HL-60/S4 (cell line): ENCODE measurements at regions not wholly inside any gene's neighbourhood (a gene's known extent, or its start where the extent isn't known, plus 50 kb on each side); places are given as distances from the start of the nearest gene placed in this dataset.

Experiments used
- in situ Hi-C: fragments of 300-500 bp; cut with MboI; formaldehyde crosslinking; loops from 2 replicates; pipeline ENCODE4 v1.14.3; 2022; ENCODE audit warnings: low sequenced_read_pairs

DNA sequence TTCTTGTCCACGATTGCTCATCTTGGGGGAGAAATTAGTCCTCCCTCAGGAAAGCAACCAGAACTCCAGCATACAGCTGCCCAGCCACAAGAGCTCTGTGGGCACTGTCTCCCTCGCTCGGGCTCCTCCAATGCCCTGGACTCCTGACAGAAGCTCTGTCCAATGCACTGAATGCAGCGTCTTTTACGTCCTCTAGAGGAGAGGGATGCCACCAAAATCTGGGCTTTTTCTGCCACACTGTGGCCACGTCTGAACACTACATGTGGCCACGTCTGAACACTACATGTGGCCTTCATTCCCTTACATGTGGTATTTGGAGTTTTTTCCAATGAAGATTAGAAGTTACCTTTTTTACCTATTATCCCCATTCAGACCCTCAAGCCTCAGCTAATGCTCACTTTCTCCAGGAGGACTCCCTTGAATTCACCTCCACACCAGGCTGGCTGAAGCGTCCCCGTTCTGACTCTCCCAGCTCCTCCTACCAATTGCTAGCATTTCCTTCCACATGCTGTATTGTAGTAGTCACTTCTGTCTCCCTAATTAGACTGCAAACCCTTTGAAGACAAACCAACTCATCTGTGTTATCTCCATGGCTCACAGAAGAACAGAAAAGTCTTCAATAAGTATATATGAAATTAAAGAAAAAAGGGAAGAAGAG is 134.3 kb upstream of the PDE1C start:
- in situ Hi-C loops: loop anchor here (10.0 kb wide), 1 partner anchor 460 kb away; no protein-coding TSS in a partner anchor

DNA sequence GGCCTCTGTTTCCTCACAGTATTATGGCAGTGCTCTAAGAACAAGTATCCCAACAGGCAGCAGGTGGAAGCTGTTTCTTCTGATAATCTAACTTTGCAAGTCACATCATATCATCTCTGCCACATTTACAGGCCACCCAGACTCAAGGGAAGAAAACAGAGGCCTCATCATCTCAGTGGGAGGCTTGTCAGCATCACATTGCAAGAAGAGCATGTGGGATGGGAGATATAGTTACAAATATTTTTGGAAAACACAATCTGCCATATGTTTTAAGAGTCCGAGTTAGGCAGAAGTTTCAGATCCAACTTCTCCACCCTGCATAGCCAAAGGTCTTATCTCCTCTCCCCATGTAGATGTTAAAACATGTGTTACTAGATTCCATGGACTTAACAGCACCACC is 130.4 kb upstream of the PDE1C start:
- in situ Hi-C loops: loop anchor here (10.0 kb wide), 1 partner anchor 456 kb away; no protein-coding TSS in a partner anchor

DNA sequence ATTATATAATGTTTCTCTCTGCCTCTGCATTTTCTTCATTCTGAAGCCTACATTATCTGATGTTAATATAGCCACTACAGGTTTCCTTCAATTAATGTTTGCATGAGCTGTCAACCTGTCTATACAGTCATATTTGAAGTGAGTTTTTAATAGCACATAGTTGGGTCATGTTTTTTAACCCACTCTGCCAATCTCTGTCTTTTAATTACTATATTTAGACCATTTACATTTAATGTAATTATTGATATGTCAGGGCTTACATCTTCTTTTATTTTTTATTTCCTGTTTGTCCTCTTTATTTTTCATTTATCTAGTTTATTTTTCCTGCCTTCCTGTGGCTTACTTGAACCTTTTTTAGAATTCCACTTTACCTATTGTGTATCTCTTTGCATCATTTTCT is 124.3 kb upstream of the PDE1C start:
- in situ Hi-C loops: no loop called here

DNA sequence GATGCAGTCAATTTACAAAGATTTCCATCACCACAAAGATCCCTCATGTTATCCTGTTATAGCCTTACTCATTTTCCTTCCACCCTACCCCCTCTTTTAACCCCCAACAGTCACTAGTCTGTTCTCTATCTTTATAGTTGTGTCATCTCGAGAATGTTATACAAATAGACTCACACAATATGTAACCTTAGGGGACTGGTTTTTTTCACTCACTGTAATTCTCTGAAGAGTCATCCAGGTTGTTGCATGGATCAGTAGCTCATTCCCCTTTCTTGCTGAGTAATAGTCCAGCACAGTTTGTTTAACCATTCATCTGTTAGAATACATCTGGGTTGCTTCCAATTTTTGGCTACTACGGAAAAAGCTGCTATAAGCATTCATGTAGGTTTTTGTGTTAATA is 121.1 kb upstream of the PDE1C start:
- in situ Hi-C loops: no loop called here

DNA sequence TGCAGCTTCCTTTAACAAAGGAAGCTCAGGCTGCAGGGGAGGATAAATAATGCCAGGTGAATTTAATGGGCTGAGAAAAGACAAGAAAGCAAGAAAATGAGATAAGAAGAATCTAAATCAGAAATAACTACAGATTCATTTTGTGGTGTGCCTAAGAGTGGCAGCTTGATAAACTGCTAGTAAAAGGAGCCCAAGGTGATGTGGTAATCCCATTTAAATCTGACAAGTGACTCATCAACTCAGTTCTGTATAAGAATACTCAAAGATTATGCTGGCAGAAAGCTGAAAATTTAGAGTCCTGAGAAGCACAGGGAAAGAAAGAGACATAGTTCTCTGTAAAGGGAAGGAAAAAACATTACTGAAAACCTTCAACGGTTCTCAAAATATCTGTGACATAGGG is 109.4 kb upstream of the PDE1C start:
- in situ Hi-C loops: no loop called here

DNA sequence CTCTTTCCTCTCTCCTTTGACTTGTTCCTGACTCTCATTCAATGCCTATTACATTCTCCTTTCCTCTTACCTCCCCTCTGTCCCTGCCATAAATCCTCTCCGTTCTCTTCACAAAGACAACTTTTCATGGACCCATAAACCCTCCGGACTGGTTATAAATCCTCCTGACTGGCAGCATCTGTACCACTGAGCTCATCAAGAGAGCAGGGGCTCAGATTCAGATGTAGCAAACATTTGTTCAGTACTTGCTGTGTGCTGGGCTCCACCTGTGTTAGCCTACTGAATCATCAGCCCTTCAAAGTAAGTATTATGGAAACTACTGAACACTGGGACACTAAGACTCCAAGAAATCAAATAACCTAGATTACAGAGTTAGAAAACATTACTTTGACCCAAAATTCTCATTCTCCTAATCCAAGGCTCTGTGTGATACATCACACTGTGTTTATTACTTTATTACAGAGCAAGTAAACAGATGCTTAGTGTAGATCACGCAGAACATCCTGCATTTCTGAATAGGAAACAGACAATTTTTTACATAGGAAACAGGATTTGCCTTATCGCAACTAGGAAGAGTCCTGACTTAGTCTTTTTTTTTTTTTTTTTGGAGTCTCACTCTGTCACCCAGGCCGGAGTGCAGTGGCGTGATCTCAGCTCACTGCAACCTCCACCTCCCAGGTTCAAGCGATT is 108.6 kb upstream of the PDE1C start:
- in situ Hi-C loops: no loop called here

DNA sequence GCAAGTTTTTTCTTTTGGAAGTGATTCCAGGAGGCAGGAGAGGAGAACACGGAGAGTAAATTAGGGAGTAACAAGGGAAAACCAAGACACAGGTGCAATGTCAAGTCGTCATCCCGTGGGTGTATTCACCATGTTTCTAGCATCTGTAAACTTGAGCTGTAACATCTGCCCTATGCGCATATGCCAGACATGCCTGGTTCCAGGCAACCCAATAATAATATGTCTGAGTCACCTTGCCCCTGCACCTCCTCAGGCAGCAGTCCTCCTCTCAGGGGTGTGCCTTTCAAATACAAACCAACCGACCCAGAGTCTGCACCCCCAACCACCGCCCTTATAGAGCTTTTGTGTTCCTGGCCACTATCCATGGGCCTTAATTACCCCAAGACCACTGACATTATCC is 107.0 kb upstream of the PDE1C start:
- in situ Hi-C loops: no loop called here

DNA sequence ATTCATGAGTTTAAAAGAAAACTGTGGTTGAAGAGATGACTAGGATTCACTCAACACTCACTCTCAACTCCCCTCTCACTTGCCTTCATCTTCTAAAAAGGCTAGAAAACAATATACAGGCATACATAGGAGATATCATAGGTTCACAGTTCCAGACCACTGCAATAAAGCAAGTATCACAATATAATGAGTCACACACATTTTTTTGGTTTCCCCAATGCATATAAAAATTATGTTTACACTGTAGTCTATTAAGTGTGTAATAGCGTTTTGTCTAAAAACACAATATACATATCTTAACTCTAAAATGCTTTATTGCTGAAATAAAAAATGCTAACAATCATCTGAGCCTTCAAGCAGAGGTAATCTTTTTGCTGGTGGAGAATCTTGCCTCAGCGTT is 104.9 kb upstream of the PDE1C start:
- in situ Hi-C loops: no loop called here

DNA sequence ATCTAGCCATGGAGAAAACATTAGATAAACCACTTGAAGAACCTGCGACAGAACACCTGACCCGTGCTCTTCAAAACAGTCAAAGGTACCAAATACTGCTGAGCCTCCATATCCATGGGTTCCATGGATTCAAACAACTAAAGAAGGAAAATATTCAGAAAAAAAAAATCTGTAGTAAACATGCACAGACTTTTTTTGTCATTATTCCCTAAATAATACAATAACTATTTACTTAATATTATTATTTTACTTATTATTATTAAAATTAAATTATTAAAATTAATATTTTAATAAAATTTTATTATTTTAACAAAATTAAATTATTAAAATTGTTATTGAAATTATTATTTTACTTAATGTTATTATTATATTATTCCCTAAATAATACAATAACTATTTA is 101.0 kb upstream of the PDE1C start:
- in situ Hi-C loops: no loop called here

DNA sequence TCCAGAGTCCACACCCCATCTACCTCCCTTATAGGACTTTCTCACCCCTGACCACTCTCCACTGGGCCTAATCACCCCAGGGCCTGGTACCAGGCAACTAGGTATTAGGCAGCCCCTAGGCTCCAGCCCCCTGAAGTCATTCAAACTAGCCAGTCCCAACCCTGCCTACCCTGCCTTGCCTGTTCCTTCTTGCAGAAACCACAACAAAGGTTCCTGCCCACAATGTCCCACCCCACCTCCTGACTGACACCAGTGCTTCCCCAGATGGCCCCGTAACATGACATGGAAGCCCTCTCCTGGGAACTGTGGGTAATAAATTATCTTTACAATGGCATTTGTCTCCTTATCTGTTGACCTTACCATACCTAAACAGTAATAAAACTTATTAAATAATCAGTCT is 100.6 kb upstream of the PDE1C start:
- in situ Hi-C loops: no loop called here

DNA sequence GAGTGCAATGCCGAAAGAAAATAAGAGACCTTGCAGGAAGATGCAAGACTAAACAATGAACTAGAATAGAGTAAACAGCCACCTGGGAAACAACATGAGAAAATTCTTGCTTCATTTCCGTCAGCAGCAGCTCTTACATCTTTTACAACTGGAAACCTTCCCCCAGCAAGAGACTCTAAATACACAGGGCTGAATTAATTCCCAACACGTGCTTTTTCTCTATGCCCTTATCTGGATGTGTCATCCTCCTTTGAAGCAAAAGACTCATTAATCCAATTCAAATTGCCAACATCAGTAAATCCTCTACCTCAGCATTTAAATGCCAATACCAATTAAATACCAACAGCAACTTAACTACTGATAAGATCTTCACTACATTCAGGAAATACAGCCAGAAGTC is 99.0 kb upstream of the PDE1C start:
- in situ Hi-C loops: no loop called here

DNA sequence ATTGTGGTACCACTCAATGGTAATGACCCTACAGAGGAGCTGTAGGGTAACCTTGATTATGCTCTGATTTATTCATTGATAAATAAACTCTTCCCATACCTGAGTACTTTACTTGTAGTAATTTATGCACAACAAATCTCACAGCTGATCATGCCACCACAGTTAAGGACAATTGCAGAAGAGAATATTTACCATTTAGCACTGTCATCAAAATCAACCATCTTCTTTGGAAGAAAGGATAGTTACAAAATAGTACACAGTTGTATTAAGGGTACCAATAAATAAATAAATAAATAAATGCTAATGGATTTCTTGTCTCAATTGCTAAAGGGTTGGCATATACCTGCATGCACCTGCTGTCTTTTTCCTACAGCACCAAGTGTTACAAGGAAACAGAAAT is 97.6 kb upstream of the PDE1C start:
- in situ Hi-C loops: no loop called here

DNA sequence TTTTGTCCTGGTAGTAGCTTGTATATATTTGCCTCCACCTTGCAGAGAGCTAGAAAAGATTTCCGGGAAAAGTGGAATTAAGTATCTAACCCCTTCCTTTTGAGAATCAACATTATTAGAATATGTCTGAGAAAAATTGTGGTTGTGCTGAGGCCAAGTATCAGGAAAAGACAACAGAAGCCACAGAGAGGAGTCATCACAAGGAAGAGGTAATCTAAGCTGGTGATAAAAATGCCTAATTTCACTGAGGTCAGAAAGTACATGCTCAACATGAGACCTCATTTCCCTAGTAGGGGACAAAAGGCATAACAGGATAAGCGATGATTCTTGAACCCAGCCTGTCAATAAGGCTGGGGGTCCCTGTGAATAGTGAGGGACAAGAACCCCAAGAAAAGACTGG is 97.0 kb upstream of the PDE1C start:
- in situ Hi-C loops: no loop called here

DNA sequence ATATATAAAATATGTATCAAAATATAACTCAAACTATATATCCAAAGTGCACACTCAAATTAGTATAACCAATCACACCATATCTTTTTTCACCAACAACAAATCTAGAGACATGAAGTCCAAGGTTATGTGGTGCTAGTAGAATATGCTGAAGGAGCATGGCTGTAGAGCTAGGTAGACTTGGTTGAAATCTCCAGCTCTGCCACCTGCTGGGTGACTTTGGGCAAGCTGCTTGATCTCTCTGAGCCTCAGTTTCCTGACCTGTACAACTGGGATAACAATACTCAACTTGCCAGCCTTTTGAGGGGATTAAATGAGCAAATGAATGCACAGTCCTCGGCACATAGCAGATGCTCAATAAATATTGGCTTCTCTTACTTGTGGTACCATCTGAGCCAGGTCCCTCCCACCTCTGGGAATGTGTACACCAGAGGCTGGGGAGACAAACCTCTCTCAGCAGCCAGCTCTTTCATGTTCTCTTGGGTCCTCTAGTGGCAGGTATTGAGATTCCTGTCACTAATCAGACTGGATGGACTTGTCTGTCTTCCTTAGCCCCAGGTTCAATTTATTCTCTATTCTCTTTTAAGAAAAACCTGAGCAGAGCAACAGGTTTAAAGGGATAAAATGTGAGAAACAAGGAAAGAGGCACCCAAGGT is 94.3 kb upstream of the PDE1C start:
- in situ Hi-C loops: no loop called here

DNA sequence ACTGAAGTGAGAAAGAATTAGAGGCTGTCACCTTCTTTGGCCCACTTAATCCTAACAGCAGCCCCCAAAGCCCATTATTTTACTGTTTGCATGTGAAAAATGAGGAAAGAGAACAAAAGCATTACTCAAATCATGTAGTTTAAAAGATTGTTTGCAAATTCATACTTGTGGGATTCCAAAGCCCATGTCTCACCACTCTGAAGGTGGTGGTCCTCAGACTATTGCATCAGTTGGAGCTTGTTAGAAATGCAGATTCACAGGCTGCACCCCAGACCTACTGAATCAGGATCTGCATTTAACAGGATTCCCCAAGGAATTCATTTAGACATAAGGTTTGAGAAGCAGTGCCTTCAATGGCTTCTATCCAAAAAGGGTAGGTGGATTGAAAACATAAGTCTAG is 93.7 kb upstream of the PDE1C start:
- in situ Hi-C loops: no loop called here

DNA sequence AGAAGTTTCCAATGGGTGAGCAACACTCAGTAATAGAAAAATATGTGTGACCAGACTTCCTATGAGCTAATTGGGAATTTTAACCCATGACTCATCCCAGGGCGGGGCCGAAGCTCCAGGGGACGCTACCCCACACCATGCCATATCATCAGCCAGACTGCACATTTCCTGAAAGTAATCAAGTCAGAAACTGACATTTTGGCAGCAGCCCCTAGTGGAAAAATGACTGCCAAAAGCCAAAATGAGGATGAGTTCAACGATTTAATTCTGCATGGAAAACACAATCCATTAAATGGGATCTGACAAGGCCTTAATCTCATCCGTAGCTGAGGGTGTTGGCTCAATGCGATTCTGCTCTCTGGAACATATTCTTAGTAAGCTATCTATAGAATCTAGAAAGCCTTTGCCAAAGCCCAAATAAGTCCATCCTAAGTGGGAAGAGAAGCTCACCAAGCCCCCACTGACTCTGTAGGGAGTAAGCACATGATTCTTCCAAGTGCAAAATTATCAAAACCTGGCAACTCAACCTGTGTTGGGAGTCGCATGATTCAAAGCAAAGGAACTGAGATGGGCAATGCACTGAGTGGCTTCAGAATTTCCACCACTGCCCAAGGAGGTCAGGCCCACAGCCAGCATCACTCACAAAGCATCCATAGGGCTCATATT is 93.1 kb upstream of the PDE1C start:
- in situ Hi-C loops: no loop called here

DNA sequence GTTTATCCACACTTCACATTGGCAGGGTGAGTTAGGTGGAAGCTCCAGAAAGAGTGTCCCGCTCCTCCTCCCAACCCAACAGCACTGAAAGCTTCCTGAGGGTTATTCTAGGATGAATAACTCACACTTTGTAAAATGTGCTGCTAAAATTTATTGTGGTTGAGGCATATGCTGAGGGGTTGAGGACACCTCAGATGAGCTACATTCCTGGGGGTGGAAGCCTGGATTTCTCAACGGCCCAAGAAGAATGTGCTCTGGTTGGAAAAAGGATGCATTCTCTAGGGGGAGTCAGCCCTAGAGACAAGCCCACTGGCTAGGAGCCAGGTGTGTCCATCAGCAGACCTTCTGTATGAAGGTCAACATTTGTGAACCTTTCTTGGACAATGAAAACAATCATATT is 91.5 kb upstream of the PDE1C start:
- in situ Hi-C loops: no loop called here

DNA sequence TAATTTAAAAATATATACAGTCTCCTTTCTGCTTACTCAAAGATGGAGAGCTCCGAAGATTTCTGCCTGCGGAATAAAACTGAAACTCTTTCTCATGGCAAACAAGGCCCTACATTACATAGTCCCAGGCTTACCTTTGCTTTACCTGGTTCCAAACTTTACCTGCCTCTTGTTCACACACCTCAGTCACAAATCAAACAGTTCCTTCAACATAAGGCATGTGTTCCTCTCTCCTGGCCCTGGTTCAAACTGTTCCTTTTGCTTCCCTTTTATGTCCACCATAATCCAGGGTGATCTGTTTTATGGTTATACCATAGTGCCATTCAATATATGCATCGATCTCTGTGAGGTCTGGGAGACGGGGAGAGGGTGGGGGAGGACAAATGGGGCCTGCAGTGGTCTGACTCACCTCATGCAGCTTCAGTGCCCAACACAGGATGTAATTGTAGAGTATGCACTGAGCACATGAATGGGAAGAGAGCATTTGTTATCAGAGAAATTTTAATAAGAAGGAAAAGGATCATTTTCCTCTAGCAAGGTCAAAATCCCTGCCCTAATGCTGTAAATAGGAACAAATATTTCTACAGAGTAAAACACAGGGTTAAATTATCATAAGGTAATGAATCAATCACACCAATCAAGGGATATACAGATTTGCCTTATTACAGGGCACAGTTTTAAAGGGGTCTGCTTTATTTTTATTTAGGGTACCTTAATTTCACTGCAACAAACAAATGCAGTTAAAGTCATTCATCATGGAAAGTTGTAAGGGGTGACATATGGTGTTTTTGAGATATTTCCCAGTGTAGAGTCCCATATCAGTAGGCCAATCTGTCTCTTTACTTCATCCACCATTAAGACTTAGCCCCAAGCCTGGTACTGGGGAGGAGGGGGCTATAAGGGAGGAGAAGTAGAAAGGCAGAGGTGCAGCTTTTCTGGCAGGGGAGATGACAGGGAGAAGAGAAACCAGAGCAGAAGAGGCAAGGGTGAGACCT is 88.8 kb upstream of the PDE1C start:
- in situ Hi-C loops: no loop called here

DNA sequence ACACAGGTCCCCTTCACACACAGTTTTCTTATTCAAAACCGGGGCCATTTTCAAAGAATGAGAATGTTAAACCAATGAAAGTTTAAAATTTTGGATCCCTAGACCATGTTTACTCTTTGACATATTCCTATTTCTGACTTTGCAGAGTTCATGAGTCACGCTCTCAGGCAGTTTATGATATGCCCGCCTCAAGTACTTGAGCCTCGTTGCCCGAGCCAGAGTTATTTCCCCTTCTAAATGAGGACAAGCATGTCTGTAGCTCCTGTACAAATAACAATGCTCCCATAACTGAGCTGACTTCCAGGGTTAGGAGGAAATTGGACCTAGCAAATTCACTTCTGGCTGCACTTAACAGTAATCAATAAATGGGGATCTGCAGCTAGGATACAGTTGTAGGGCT is 87.9 kb upstream of the PDE1C start:
- in situ Hi-C loops: no loop called here

DNA sequence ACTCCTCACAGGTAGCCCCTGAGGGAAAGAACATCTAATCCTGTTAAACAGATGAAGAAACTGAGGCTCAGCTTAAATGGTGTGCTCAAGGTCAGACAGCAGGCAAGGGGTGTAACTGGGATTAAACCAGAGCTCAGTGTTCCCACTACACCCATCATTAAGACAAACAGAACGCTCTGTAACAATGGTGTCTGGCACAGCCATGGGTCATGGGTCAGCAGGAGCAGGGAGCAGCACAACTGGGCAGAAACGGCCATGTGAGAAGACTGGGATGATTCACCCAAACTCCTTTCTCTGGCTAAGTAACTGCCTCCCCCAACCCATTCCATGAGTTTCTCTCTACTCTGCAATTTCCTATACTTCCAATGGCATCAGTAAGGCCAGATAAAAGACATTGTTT is 85.5 kb upstream of the PDE1C start:
- in situ Hi-C loops: no loop called here

DNA sequence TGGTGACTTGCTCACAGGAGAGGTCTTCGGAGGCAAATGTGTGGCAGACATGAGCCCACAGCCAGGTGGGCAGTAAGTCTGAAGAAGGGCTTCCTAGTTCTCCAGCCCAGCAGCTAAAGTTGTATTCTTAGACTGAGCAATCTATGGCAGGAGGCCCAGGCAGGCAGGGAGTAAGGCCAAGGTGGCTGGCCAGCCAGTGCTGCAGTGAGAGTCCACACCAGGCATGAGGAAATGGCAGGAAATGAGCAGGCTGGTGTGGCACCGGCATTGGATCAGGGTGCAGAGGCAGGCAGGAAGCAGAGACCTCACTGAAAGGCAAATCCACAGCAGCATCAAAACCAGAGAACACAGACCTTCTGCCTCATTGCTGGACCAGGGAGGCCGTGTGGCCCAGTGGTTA is 84.6 kb upstream of the PDE1C start:
- in situ Hi-C loops: no loop called here
